ENCODE measurements at regions not wholly inside any gene's neighbourhood (a gene's known extent, or its start where the extent isn't known, plus 50 kb on each side); places are given as distances from the start of the nearest gene placed in this dataset.
"Not testable (repeated sequence)": the region's sequence is repeated elsewhere in the genome, so short reads cannot be mapped to it uniquely, and the experiment has no call there.

- H3K36me3 ChIP-seq (ENCODE audit: insufficient read depth, low read length): no peaks in the 10 kb centered on the region
- H3K9me3 ChIP-seq (ENCODE audit: insufficient read depth, low read length, severe bottlenecking): no peaks in the 10 kb centered on the region
- H3K4me3 ChIP-seq (ENCODE audit: low read depth in 1 of 2, low read length in 2 of 2): no peak overlapping the region
- no peaks in the 10 kb centered on the region for H3K79me2 ChIP-seq (ENCODE audit: insufficient read depth, low read length)
- no peak overlapping the region for H3K9ac ChIP-seq (ENCODE audit: low read depth, low read length)
- no peak overlapping the region for H3K27ac ChIP-seq (ENCODE audit: low read length)
- DNase-seq: no peak
- H3K4me1 ChIP-seq (ENCODE audit: insufficient read depth, low read length): peaks cover 8% of the 10 kb centered on the region
- no peaks in the 10 kb centered on the region for H3K27me3 ChIP-seq (ENCODE audit: insufficient read depth, low read length, poor library complexity)
- ATAC-seq (ENCODE audit: insufficient read depth, low read depth): no peak
- no peaks in the 10 kb centered on the region for H4K20me1 ChIP-seq (ENCODE audit: insufficient read depth, low read length)
- no peak overlapping the region for H3K4me2 ChIP-seq (ENCODE audit: insufficient read depth, low read length)
- no peak overlapping the region for H2AFZ ChIP-seq (ENCODE audit: low read depth, low read length)
- no peak for TF ChIP-seq CTCF (IDR thresholded peaks at IDR 0.05; ENCODE audit: borderline replicate concordance, extremely low read depth, low read length, poor library complexity, severe bottlenecking)
- TF ChIP-seq EZH2 (IDR thresholded peaks at IDR 0.05; ENCODE audit: borderline replicate concordance, low read depth, low read length, severe bottlenecking): no peak
Measured at GRCh38 chr5:93993161-93993560, 251.8 kb upstream of the POU5F2 start.

GRCh38 chr5:93990504-93991070 lies 249.2 kb upstream of the POU5F2 start:
- H3K4me1 ChIP-seq (ENCODE audit: insufficient read depth, low read length): peaks cover 7% of the 10 kb centered on the region
- H3K79me2 ChIP-seq (ENCODE audit: insufficient read depth, low read length): no peaks in the 10 kb centered on the region
- no peak for DNase-seq
- H3K9me3 ChIP-seq (ENCODE audit: insufficient read depth, low read length, severe bottlenecking): no peaks in the 10 kb centered on the region
- no peaks in the 10 kb centered on the region for H3K36me3 ChIP-seq (ENCODE audit: insufficient read depth, low read length)
- no peak overlapping the region for H3K4me2 ChIP-seq (ENCODE audit: insufficient read depth, low read length)
- no peaks in the 10 kb centered on the region for H4K20me1 ChIP-seq (ENCODE audit: insufficient read depth, low read length)
- no peak overlapping the region for H3K9ac ChIP-seq (ENCODE audit: low read depth, low read length)
- no peak overlapping the region for H3K27ac ChIP-seq (ENCODE audit: low read length)
- no peak for ATAC-seq (ENCODE audit: insufficient read depth, low read depth)
- H3K27me3 ChIP-seq (ENCODE audit: insufficient read depth, low read length, poor library complexity): no peaks in the 10 kb centered on the region
- H2AFZ ChIP-seq (ENCODE audit: low read depth, low read length): no peak overlapping the region
- TF ChIP-seq EZH2 (IDR thresholded peaks at IDR 0.05; ENCODE audit: borderline replicate concordance, low read depth, low read length, severe bottlenecking): no peak
- no peak for TF ChIP-seq CTCF (IDR thresholded peaks at IDR 0.05; ENCODE audit: borderline replicate concordance, extremely low read depth, low read length, poor library complexity, severe bottlenecking)
- no peak overlapping the region for H3K4me3 ChIP-seq (ENCODE audit: low read depth in 1 of 2, low read length in 2 of 2)

- not testable (repeated sequence) for H3K9me3 ChIP-seq (ENCODE audit: insufficient read depth, low read length, severe bottlenecking); H3K27me3 ChIP-seq (ENCODE audit: insufficient read depth, low read length, poor library complexity); H3K4me2 ChIP-seq (ENCODE audit: insufficient read depth, low read length); DNase-seq; H3K4me1 ChIP-seq (ENCODE audit: insufficient read depth, low read length); H3K36me3 ChIP-seq (ENCODE audit: insufficient read depth, low read length); H3K9ac ChIP-seq (ENCODE audit: low read depth, low read length); H3K4me3 ChIP-seq (ENCODE audit: low read depth in 1 of 2, low read length in 2 of 2); H4K20me1 ChIP-seq (ENCODE audit: insufficient read depth, low read length); H3K79me2 ChIP-seq (ENCODE audit: insufficient read depth, low read length); H2AFZ ChIP-seq (ENCODE audit: low read depth, low read length); ATAC-seq (ENCODE audit: insufficient read depth, low read depth); H3K27ac ChIP-seq (ENCODE audit: low read length)
Measured at GRCh38 chr5:93985940-93986570, 244.7 kb upstream of the POU5F2 start.

GRCh38 chr5:93978222-93978621 lies 236.8 kb upstream of the POU5F2 start:
- no peaks in the 10 kb centered on the region for H3K27me3 ChIP-seq (ENCODE audit: insufficient read depth, low read length, poor library complexity)
- peaks cover 15% of the 10 kb centered on the region for H3K9me3 ChIP-seq (ENCODE audit: insufficient read depth, low read length, severe bottlenecking)
- H3K9ac ChIP-seq (ENCODE audit: low read depth, low read length): no peak overlapping the region
- H3K36me3 ChIP-seq (ENCODE audit: insufficient read depth, low read length): no peaks in the 10 kb centered on the region; the same call in 1 of the 2 replicates
- no peak for DNase-seq
- H4K20me1 ChIP-seq (ENCODE audit: insufficient read depth, low read length): no peaks in the 10 kb centered on the region
- no peak overlapping the region for H2AFZ ChIP-seq (ENCODE audit: low read depth, low read length)
- TF ChIP-seq EZH2 (IDR thresholded peaks at IDR 0.05; ENCODE audit: borderline replicate concordance, low read depth, low read length, severe bottlenecking): no peak
- no peak for TF ChIP-seq CTCF (IDR thresholded peaks at IDR 0.05; ENCODE audit: borderline replicate concordance, extremely low read depth, low read length, poor library complexity, severe bottlenecking)
- no peak for ATAC-seq (ENCODE audit: insufficient read depth, low read depth)
- no peak overlapping the region for H3K27ac ChIP-seq (ENCODE audit: low read length)
- H3K4me2 ChIP-seq (ENCODE audit: insufficient read depth, low read length): no peak overlapping the region
- no peaks in the 10 kb centered on the region for H3K4me1 ChIP-seq (ENCODE audit: insufficient read depth, low read length)
- no peak overlapping the region for H3K4me3 ChIP-seq (ENCODE audit: low read depth in 1 of 2, low read length in 2 of 2)
- peaks cover 6% of the 10 kb centered on the region; the same call in 1 of the 2 replicates for H3K79me2 ChIP-seq (ENCODE audit: insufficient read depth, low read length)
